GM19463 (cell line): ENCODE measurements at regions not wholly inside any gene's neighbourhood (a gene's known extent, or its start where the extent isn't known, plus 50 kb on each side); places are given as distances from the start of the nearest gene placed in this dataset.
"Not testable (repeated sequence)": the region's sequence is repeated elsewhere in the genome, so short reads cannot be mapped to it uniquely, and the experiment has no call there.

Experiments used
- ATAC-seq: cut with Tn5 transposase; IDR thresholded peaks from one replicate; pipeline ENCODE4 v1.9.1; 2021; ENCODE audit warnings: mild to moderate bottlenecking, moderate library complexity; ENCODE audit not compliant: unreplicated experiment

GRCh38 chr5:124956471-124957029, 210.1 kb upstream of the ZNF608 start:
- no peak for ATAC-seq

- no peak for ATAC-seq
Measured at GRCh38 chr5:124957063-124957462, 210.6 kb upstream of the ZNF608 start.

- no peak for ATAC-seq
Measured at GRCh38 chr5:124960266-124960665, 213.8 kb upstream of the ZNF608 start.

- ATAC-seq = no peak
Measured at GRCh38 chr5:124961521-124961920, 215.1 kb upstream of the ZNF608 start.

- no peak for ATAC-seq
Measured at GRCh38 chr5:124962111-124962510, 215.7 kb upstream of the ZNF608 start.

GRCh38 chr5:124962735-124963134, 216.3 kb upstream of the ZNF608 start:
- no peak for ATAC-seq

- ATAC-seq = no peak
Measured at GRCh38 chr5:124963236-124963919, 216.9 kb upstream of the ZNF608 start.

GRCh38 chr5:124966741-124967140, 220.3 kb upstream of the ZNF608 start:
- not testable (repeated sequence) for ATAC-seq

- not testable (repeated sequence) for ATAC-seq
Measured at GRCh38 chr5:124970381-124970780, 223.9 kb upstream of the ZNF608 start.

- no peak for ATAC-seq
Measured at GRCh38 chr5:124972703-124973102, 226.3 kb upstream of the ZNF608 start.

GRCh38 chr5:124973661-124974060, 227.2 kb upstream of the ZNF608 start:
- ATAC-seq = no peak

- ATAC-seq = no peak
Measured at GRCh38 chr5:124976086-124976485, 229.6 kb upstream of the ZNF608 start.

- no peak for ATAC-seq
Measured at GRCh38 chr5:124979251-124979650, 232.8 kb upstream of the ZNF608 start.

- peak; percentile 92 for ATAC-seq
Measured at GRCh38 chr5:124980163-124980941, 233.9 kb upstream of the ZNF608 start.

GRCh38 chr5:124981901-124982300, 235.5 kb upstream of the ZNF608 start:
- ATAC-seq = no peak

GRCh38 chr5:124986170-124986569, 239.7 kb upstream of the ZNF608 start:
- no peak for ATAC-seq

- ATAC-seq = no peak
Measured at GRCh38 chr5:124986667-124987066, 240.2 kb upstream of the ZNF608 start.

GRCh38 chr5:124987786-124988185, 241.3 kb upstream of the ZNF608 start:
- not testable (repeated sequence) for ATAC-seq

- no peak for ATAC-seq
Measured at GRCh38 chr5:124990723-124991122, 244.3 kb upstream of the ZNF608 start.

GRCh38 chr5:124995421-124995820, 249.0 kb upstream of the ZNF608 start:
- no peak for ATAC-seq

- ATAC-seq = no peak
Measured at GRCh38 chr5:124996023-124996763, 249.8 kb upstream of the ZNF608 start.

GRCh38 chr5:124996764-124997077, 250.3 kb upstream of the ZNF608 start:
- no peak for ATAC-seq
